ENCODE measurements at regions not wholly inside any gene's neighbourhood (a gene's known extent, or its start where the extent isn't known, plus 50 kb on each side); places are given as distances from the start of the nearest gene placed in this dataset.

- Histone ChIP-seq H3K27ac (no peak overlapping the region), H3K9ac (no peak overlapping the region), H3K4me2 (ENCODE audit: low read length) (no peak overlapping the region)
Measured at GRCh38 chr13:63628310-63628709, 2212.7 kb upstream of the PCDH20 start.

GRCh38 chr13:63625869-63626268 lies 2210.2 kb upstream of the PCDH20 start:
- Histone ChIP-seq H3K27me3 (ENCODE audit: control insufficient read depth, insufficient read depth, low read length) (no peaks in the 10 kb centered on the region), H2AFZ (no peak overlapping the region), H3K4me2 (ENCODE audit: low read length) (no peak overlapping the region), H3K79me2 (no peaks in the 10 kb centered on the region), H3K36me3 (ENCODE audit: control insufficient read depth, insufficient read depth, low read length) (no peaks in the 10 kb centered on the region), H3K27ac (no peak overlapping the region), H3K9me3 (ENCODE audit: control insufficient read depth, low read length) (no peaks in the 10 kb centered on the region), H3K4me3 (ENCODE audit: low read depth, low read length) (no peak overlapping the region), H3K9ac (no peak overlapping the region), H3K4me1 (no peaks in the 10 kb centered on the region)
- no peak for TF ChIP-seq CTCF (IDR thresholded peaks at IDR 0.05)

More at GRCh38 chr13:63628310-63628709, 2212.7 kb upstream of the PCDH20 start:
- no peaks in the 10 kb centered on the region for H3K27me3 ChIP-seq (ENCODE audit: control insufficient read depth, insufficient read depth, low read length)
- H3K79me2 ChIP-seq: no peaks in the 10 kb centered on the region
- no peaks in the 10 kb centered on the region for H3K9me3 ChIP-seq (ENCODE audit: control insufficient read depth, low read length)
- no peak overlapping the region for H2AFZ ChIP-seq
- H3K4me3 ChIP-seq (ENCODE audit: low read depth, low read length): no peak overlapping the region
- H3K36me3 ChIP-seq (ENCODE audit: control insufficient read depth, insufficient read depth, low read length): no peaks in the 10 kb centered on the region
- no peak for TF ChIP-seq CTCF (IDR thresholded peaks at IDR 0.05)
- no peaks in the 10 kb centered on the region for H3K4me1 ChIP-seq

- no peaks in the 10 kb centered on the region for H3K4me1 ChIP-seq
- no peak overlapping the region for H3K4me2 ChIP-seq (ENCODE audit: low read length)
- no peaks in the 10 kb centered on the region for H3K27me3 ChIP-seq (ENCODE audit: control insufficient read depth, insufficient read depth, low read length)
- TF ChIP-seq CTCF (IDR thresholded peaks at IDR 0.05): no peak
- H3K79me2 ChIP-seq: no peaks in the 10 kb centered on the region
- no peak overlapping the region for H3K27ac ChIP-seq
- H3K9me3 ChIP-seq (ENCODE audit: control insufficient read depth, low read length): no peaks in the 10 kb centered on the region
- no peak overlapping the region for H3K4me3 ChIP-seq (ENCODE audit: low read depth, low read length)
- no peaks in the 10 kb centered on the region for H3K36me3 ChIP-seq (ENCODE audit: control insufficient read depth, insufficient read depth, low read length)
- H2AFZ ChIP-seq: no peak overlapping the region
- no peak overlapping the region for H3K9ac ChIP-seq
Measured at GRCh38 chr13:63614874-63615612, 2199.4 kb upstream of the PCDH20 start.

GRCh38 chr13:63607153-63607552 lies 2191.5 kb upstream of the PCDH20 start:
- no peak overlapping the region for H3K27ac ChIP-seq
- no peaks in the 10 kb centered on the region for H3K79me2 ChIP-seq
- H3K4me2 ChIP-seq (ENCODE audit: low read length): no peak overlapping the region
- H3K36me3 ChIP-seq (ENCODE audit: control insufficient read depth, insufficient read depth, low read length): no peaks in the 10 kb centered on the region
- H3K9me3 ChIP-seq (ENCODE audit: control insufficient read depth, low read length): no peaks in the 10 kb centered on the region
- no peaks in the 10 kb centered on the region for H3K4me1 ChIP-seq
- no peak for TF ChIP-seq CTCF (IDR thresholded peaks at IDR 0.05)
- no peak overlapping the region for H3K4me3 ChIP-seq (ENCODE audit: low read depth, low read length)
- H2AFZ ChIP-seq: no peak overlapping the region
- no peaks in the 10 kb centered on the region for H3K27me3 ChIP-seq (ENCODE audit: control insufficient read depth, insufficient read depth, low read length)
- no peak overlapping the region for H3K9ac ChIP-seq

GRCh38 chr13:63605962-63606361 lies 2190.3 kb upstream of the PCDH20 start:
- no peak overlapping the region for H2AFZ ChIP-seq
- no peak overlapping the region for H3K27ac ChIP-seq
- H3K4me2 ChIP-seq (ENCODE audit: low read length): no peak overlapping the region
- H3K9me3 ChIP-seq (ENCODE audit: control insufficient read depth, low read length): no peaks in the 10 kb centered on the region
- H3K4me3 ChIP-seq (ENCODE audit: low read depth, low read length): no peak overlapping the region
- TF ChIP-seq CTCF (IDR thresholded peaks at IDR 0.05): no peak
- no peaks in the 10 kb centered on the region for H3K36me3 ChIP-seq (ENCODE audit: control insufficient read depth, insufficient read depth, low read length)
- no peaks in the 10 kb centered on the region for H3K4me1 ChIP-seq
- no peaks in the 10 kb centered on the region for H3K79me2 ChIP-seq
- H3K9ac ChIP-seq: no peak overlapping the region
- no peaks in the 10 kb centered on the region for H3K27me3 ChIP-seq (ENCODE audit: control insufficient read depth, insufficient read depth, low read length)

Measured in parathyroid adenoma (tissue), 2 donors.